HCT116 (cell line): ENCODE measurements at regions not wholly inside any gene's neighbourhood (a gene's known extent, or its start where the extent isn't known, plus 50 kb on each side); places are given as distances from the start of the nearest gene placed in this dataset.

ENCODE experiments used
- ATAC-seq: fragments of 200-7000 bp; cut with Tn5 transposase; 2 replicates; pipeline ENCODE4 v1.9.1; 2020; ENCODE audit warnings: mild to moderate bottlenecking, moderate library complexity
- BruUV-seq: library from RNA; stranded (reverse); fragments of 400-500 nt; replicated peaks from 2 replicates; lab custom pipeline; 2021; lab: Mats Ljungman, UMichigan
- CTCF ChIA-PET: fragments of 300-600 bp; sonication (Branson Sonifier 250); formaldehyde crosslinking; loops from one replicate; lab custom pipeline; 2021; ENCODE audit warnings: antibody characterized with exemption; lab: Charles Lee
- POLR2A ChIA-PET: fragments of 300-600, 350-600 bp; sonication (Branson Sonifier 250); formaldehyde crosslinking; loops from one replicate; lab custom pipeline; 2021; ENCODE audit warnings: antibody characterized with exemption; lab: Charles Lee
- RAD21 ChIA-PET, 2 experiments: fragments of 300-600 bp; sonication (Branson Sonifier 250); formaldehyde crosslinking; loops; one replicate each; lab custom pipeline; 2023; ENCODE audit warnings: low total read pairs in 2 of 2; ENCODE audit not compliant: uncharacterized antibody in 2 of 2, unreplicated experiment in 2 of 2, low non-redundant PET in 1 of 2; lab: Charles Lee
- DNase-seq: peaks from one replicate; pipeline ENCODE4 v3.0.0-alpha.2; 2010; ENCODE audit warnings: low read depth, low spot score
- H2AFZ ChIP-seq: fragments of 200-600 bp; shearing (Covaris generic), sonication (generic); 2 replicates; pipeline ENCODE4 v1.6.1; 2017; ENCODE audit warnings: low read depth, mixed run types, mixed read lengths, antibody characterized with exemption, low read length; ENCODE audit not compliant: poor library complexity, severe bottlenecking
- H3K27ac ChIP-seq: 2 replicates; pipeline ENCODE4 v1.5.1; 2012; ENCODE audit warnings: low read depth, low read length
- H3K27me3 ChIP-seq: fragments of 200-600 bp; sonication (generic); 2 replicates; pipeline ENCODE4 v1.6.1; 2016; ENCODE audit warnings: mixed run types, low read length, mixed read lengths; ENCODE audit not compliant: insufficient read depth
- H3K36me3 ChIP-seq, 2 experiments: fragments of 200-500 bp in 1 of 2; fragments of 200-600 bp in 1 of 2; sonication (Bioruptor generic) in 1 of 2; sonication (generic) in 1 of 2; 2 replicates each; pipeline versions ENCODE4 v1.5.1 to v1.6.1; 2014 to 2016; ENCODE audit warnings: low read length in 2 of 2, inconsistent platforms in 1 of 2, mixed read lengths in 1 of 2, mixed run types in 1 of 2; ENCODE audit not compliant: insufficient read depth in 2 of 2, control insufficient read depth in 1 of 2
- H3K4me1 ChIP-seq, 2 experiments: fragments of 200-600 bp in 1 of 2; sonication (generic) in 1 of 2; 2 replicates each; pipeline versions ENCODE4 v1.5.1 to v1.6.1; 2012 to 2017; ENCODE audit warnings: low read length in 2 of 2, inconsistent platforms in 1 of 2, mild to moderate bottlenecking in 1 of 2, mixed read lengths in 1 of 2, mixed run types in 1 of 2, moderate library complexity in 1 of 2; ENCODE audit not compliant: insufficient read depth in 2 of 2, control insufficient read depth in 1 of 2
- H3K4me2 ChIP-seq: fragments of 200-600 bp; sonication (generic); 2 replicates; pipeline ENCODE4 v1.6.1; 2017; ENCODE audit warnings: mixed run types, low read length, mixed read lengths
- H3K4me3 ChIP-seq, 2 experiments: fragments of 200-600 bp in 1 of 2; sonication (generic) in 1 of 2; replicated peaks in 1 of 2; 2 replicates each; pipeline ENCODE4 v1.5.1; 2011 to 2016; ENCODE audit warnings: low read length in 2 of 2, control low read depth in 1 of 2, low read depth in 1 of 2, mild to moderate bottlenecking in 1 of 2, mixed read lengths in 1 of 2, mixed run types in 1 of 2
- H3K79me2 ChIP-seq: fragments of 200-600 bp; sonication (generic); 2 replicates; pipeline ENCODE4 v1.6.1; 2017; ENCODE audit warnings: mild to moderate bottlenecking, mixed run types, low read length, moderate library complexity, mixed read lengths; ENCODE audit not compliant: insufficient read depth
- H3K9ac ChIP-seq: fragments of 200-600 bp; sonication (generic); 2 replicates; pipeline ENCODE4 v1.6.1; 2016; ENCODE audit warnings: low read length, mixed read lengths
- H3K9me2 ChIP-seq: fragments of 200-600 bp; sonication (generic), shearing (Covaris generic); 2 replicates; pipeline ENCODE4 v1.6.1; 2017; ENCODE audit warnings: mixed run types, mild to moderate bottlenecking, moderate library complexity; ENCODE audit not compliant: insufficient read depth
- H3K9me3 ChIP-seq, 2 experiments: fragments of 200-500 bp in 1 of 2; fragments of 200-600 bp in 1 of 2; sonication (Bioruptor generic) in 1 of 2; sonication (generic) in 1 of 2; 2 replicates each; pipeline ENCODE4 v1.6.1; 2014 to 2017; ENCODE audit warnings: low read length in 2 of 2, mixed read lengths in 2 of 2, inconsistent platforms in 1 of 2, low read depth in 1 of 2, mild to moderate bottlenecking in 1 of 2, mixed run types in 1 of 2, moderate library complexity in 1 of 2; ENCODE audit not compliant: control insufficient read depth in 1 of 2, insufficient read depth in 1 of 2
- H4K20me1 ChIP-seq: fragments of 200-600 bp; sonication (generic), shearing (Covaris generic); 2 replicates; pipeline ENCODE4 v1.6.1; 2017; ENCODE audit warnings: mixed run types, mild to moderate bottlenecking, moderate library complexity; ENCODE audit not compliant: insufficient read depth
- JUND ChIP-seq: IDR thresholded peaks from 2 replicates; pipeline ENCODE4 v1.6.1; 2012
- POLR2A ChIP-seq: IDR thresholded peaks from 2 replicates; pipeline ENCODE4 v1.7.0; 2011; ENCODE audit warnings: borderline replicate concordance; ENCODE audit not compliant: insufficient read depth, insufficient read length; ENCODE audit errors: extremely low read depth
- SIN3A ChIP-seq: IDR thresholded peaks from 2 replicates; pipeline ENCODE4 v1.6.1; 2012; ENCODE audit warnings: low read depth
- intact Hi-C: fragments of 100-400 bp; cut with micrococcal nuclease; formaldehyde crosslinking; loops from 2 replicates; pipeline ENCODE4 v1.10.0; 2022
- TF ChIP-seq, protein P1 (sequence below): IDR thresholded peaks from 2 replicates; pipeline ENCODE4 v1.6.1; 2012
- TF ChIP-seq, protein P2 (sequence below): IDR thresholded peaks from 2 replicates; pipeline ENCODE4 v1.6.1; 2012; ENCODE audit warnings: low read depth

DNA sequence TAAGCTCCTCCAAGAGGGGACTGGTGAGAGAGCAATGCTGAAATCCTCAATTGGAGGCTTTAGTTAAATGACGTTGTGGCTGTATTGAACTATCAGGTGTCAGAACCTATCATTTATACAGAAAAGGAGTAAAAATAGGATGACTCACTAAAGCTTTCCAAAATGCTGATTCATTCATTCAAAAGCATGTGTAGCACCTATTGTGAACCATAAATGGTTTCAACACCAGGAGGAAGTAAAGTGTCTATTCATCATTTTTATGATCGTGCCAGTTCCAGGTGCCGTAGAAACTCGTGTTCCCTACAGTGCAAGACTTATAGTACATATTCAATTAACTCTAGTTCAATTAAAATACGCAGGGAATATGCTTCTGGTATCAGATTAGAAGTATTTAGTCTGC is 66.5 kb upstream of the ARRDC4 start:
- POLR2A ChIA-PET: no interaction called here
- no TSS peak for BruUV-seq
- no peak for ATAC-seq

More for the DNA sequence above, 66.5 kb upstream of the ARRDC4 start:
- Histone ChIP-seq H2AFZ (no peak overlapping the region), H3K27ac (no peak overlapping the region), H3K27me3 (no peaks in the 10 kb centered on the region), H3K4me1 (no peaks in the 10 kb centered on the region), H3K79me2 (no peaks in the 10 kb centered on the region), H3K9ac (no peak overlapping the region), H3K4me3 (no peak overlapping the region)
- intact Hi-C loops: no loop called here
- no peak for DNase-seq
- no peak for TF ChIP-seq JUND
- TF ChIP-seq SIN3A: no peak
- TF ChIP-seq POLR2A: no peak
- TF ChIP-seq, protein P1, sequence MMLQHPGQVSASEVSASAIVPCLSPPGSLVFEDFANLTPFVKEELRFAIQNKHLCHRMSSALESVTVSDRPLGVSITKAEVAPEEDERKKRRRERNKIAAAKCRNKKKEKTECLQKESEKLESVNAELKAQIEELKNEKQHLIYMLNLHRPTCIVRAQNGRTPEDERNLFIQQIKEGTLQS: no peak
- TF ChIP-seq, protein P2, sequence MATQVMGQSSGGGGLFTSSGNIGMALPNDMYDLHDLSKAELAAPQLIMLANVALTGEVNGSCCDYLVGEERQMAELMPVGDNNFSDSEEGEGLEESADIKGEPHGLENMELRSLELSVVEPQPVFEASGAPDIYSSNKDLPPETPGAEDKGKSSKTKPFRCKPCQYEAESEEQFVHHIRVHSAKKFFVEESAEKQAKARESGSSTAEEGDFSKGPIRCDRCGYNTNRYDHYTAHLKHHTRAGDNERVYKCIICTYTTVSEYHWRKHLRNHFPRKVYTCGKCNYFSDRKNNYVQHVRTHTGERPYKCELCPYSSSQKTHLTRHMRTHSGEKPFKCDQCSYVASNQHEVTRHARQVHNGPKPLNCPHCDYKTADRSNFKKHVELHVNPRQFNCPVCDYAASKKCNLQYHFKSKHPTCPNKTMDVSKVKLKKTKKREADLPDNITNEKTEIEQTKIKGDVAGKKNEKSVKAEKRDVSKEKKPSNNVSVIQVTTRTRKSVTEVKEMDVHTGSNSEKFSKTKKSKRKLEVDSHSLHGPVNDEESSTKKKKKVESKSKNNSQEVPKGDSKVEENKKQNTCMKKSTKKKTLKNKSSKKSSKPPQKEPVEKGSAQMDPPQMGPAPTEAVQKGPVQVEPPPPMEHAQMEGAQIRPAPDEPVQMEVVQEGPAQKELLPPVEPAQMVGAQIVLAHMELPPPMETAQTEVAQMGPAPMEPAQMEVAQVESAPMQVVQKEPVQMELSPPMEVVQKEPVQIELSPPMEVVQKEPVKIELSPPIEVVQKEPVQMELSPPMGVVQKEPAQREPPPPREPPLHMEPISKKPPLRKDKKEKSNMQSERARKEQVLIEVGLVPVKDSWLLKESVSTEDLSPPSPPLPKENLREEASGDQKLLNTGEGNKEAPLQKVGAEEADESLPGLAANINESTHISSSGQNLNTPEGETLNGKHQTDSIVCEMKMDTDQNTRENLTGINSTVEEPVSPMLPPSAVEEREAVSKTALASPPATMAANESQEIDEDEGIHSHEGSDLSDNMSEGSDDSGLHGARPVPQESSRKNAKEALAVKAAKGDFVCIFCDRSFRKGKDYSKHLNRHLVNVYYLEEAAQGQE: no peak
- TF ChIP-seq, all 23 proteins: peak for 0
- Histone ChIP-seq H3K9me3 (no peaks in the 10 kb centered on the region), H4K20me1 (no peaks in the 10 kb centered on the region), H3K9me2 (no peaks in the 10 kb centered on the region), H3K36me3 (no peaks in the 10 kb centered on the region), H3K4me2 (no peak overlapping the region)
- RAD21 ChIA-PET: no interaction called here
- CTCF ChIA-PET: no interaction called here
